IPS-11a (cell line): ENCODE measurements at regions not wholly inside any gene's neighbourhood (a gene's known extent, or its start where the extent isn't known, plus 50 kb on each side); places are given as distances from the start of the nearest gene placed in this dataset.

Experiments
- H3K4me3 ChIP-seq: one replicate; pipeline ENCODE4 v1.5.1; 2013; ENCODE audit warnings: low read depth, low read length, control low read depth

DNA sequence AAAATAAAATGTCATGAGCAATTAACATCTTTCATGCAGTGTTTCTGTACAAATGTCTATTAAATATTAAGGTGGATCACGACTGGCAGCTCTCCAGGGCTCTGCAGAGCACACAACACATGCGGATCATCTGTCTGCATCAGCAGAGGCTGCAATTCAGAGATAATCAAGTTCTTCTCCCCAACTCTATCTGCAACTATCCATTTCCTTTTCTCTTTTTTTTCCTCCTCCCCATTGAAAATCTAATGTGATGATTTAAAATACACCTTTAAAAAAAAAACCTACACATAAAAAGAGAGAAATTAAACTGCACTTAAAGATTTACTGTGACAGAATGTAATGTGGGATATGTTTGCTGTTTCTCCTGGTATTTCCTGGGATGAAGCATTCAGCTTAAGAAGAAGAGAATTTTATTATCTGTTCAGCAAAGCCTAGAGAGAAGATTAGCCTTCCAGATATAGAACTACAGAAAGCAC is 352.6 kb upstream of the CCDC54 start:
- no peak overlapping the region for H3K4me3 ChIP-seq

DNA sequence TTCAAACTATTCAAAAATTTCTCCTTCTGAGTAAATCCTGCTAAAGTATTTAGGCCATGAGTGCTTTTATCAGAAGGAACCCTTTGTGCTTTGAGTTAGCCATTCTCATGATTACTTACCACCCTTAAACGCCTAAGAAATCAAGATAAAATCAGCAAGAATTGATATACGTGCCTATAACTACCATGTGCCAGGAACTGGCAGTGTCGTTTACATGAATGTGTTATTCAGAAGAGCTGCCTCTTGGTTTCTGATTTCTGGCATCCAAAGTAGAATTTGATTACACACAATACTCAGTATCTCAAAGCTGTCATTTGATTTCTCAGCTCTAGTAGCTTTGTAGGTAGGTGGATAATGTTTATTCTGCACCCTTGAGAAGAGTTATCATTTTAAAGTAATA is 351.3 kb upstream of the CCDC54 start:
- H3K4me3 ChIP-seq, result no peak overlapping the region

DNA sequence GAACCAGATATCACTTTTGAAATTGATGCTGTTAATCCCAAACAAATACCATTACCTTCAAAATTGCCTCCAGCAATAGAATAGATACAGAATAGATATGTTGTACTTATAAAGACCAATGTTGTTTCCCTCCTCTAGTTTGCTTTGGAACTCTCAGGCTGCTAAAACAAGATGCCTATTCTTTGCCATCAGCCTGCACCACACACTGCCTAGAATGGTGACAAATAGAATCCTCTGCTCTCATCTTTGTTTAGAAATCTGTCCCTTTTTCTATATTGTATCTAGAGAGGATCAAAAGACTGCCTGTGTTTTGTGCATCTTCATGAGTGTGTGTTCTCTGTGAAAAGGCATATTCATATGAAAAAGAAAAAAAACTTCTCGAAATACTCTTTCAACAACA is 349.2 kb upstream of the CCDC54 start:
- no peak overlapping the region for H3K4me3 ChIP-seq

DNA sequence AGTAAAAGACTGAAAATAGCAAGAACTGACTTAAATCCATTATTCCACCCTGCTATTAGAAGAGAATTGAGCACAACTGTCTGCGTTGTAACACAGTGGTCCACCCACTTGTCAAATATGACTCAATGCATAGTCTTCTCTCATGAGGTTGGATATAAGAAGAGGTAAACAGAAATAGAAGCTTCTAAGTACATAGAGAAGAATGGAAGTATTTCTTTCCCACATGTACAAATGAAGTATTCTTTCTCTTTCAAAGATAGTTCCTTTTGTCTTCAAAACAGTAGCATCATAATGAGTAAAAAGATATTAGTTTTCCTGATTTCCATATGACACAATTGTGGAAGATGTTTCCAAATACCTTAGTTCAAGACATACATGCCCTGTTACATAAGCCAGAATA is 348.6 kb upstream of the CCDC54 start:
- no peak overlapping the region for H3K4me3 ChIP-seq

DNA sequence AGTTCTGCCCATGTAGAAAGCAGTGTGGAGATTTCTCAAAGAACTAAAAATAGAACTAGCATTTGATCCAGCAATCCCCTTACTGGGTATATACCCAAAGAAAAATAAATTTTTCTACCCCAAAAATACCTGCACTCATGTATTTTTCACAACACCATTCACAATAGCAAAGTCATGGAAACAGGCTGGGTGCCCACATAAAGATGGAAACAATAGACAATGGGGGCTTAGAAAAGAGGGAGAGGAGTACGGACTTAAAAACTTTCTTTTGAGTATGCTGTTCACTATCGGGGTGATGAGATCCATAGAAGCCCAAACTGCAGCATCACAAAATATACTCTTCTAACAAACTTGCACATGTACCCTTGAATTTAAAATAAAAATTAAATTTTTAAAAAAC is 345.1 kb upstream of the CCDC54 start:
- H3K4me3 ChIP-seq, result no peak overlapping the region

DNA sequence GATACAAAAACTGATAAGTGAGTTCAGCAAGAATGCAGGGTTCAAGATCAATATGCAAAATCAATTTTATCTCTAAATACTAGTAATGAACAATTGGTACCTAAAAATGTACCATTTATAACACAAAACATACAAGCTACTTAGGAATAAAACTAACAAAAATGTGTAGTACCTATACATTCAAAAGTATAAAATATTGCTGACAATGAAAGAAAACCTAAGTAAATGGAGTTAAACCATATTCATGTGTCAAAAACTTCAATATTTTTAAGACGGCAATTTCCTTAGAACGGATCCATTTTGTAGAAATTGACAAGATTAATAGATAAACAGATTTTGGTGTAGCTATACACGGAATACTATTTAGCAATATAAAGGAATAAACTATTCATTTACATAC is 343.1 kb upstream of the CCDC54 start:
- H3K4me3 ChIP-seq, result no peak overlapping the region

DNA sequence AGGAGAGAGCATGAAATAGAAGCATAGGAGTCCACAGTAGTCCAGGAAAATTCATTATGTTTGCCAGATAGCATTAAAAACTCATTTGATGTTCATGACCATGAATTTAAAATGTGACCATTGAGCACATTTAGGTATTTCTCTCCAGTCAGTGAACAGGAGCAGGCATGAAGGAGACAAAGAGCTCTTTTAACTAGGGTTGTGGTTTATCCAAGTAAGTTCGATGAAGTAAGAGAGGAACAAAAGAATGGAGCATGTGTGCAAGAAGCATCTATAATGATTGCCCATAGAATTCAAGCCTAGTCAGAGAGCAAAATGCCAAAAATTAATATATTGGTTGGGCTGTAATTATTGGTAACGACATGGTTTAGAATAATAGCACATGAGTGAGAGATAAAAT is 342.1 kb upstream of the CCDC54 start:
- no peak overlapping the region for H3K4me3 ChIP-seq

DNA sequence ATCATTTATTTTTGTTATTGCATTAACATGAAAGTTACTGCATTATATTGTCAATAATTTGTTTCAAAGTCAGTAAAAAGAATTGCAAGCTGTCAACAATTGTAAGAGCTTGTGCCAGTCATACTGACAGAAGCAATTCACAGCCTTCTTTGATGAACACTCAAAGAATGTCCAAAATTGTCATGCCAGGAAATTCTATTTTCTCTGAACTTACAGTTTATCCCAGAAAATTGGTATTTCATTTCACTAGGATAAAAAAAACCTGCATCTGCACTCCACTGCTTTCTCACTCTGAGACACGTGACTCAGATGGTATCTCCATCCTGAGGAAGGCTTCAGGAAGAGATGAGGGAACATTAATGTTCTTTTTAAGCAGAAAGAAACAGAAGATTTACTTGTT is 332.6 kb upstream of the CCDC54 start:
- no peak overlapping the region for H3K4me3 ChIP-seq

DNA sequence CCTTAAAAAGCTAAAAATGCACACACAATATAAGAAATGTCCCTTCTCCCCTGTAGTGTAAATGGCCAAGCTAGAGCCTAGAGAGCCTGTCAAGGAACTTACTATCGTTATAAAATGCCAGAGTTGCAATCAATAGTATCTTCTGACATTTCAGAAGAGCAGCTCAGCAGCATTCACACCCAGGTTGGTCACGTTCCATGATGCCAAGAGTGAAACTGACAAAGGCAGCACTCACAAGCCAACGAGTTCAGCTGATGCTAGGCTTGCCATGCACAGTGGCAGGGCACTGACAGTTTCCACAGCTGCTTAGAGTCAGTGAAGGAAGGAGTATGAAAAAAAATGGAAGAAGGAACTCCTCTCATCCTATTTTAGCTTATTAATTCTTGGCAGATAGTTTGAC is 331.4 kb upstream of the CCDC54 start:
- no peak overlapping the region for H3K4me3 ChIP-seq

DNA sequence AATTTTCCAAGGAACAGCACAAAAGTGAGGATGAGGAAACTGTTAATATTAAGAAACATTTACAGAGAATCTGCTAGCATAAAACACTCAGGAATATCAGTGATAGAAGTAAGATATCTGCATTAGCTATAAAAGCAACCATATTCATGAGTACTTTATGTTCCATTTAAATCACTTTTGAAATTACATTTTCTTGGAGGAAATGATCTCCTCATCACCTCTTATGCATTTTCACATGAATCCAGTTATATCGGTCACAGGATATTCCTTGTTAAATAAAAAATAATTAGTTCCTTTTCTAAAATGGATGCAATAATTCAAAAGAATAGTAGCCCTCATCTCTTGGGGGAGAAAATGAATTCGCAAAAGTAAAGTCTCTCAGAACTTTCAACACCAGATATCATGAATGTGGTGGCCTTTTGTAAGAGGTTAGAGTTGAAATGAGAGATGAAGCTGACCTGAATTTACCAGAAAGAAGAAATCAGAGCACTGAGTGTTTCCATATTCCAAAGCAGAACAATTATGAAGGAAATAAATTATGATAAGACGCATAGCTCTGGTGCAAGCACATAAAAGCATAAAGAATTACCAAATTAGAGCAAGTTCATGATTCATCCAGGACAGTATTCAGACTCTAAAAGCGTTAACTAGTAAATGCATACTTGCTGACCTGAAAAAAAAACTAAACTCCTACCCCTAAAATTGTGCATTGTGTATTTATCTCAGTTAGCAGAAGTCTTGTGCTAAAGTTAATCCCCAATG is 321.9 kb upstream of the CCDC54 start:
- H3K4me3 ChIP-seq, result no peak overlapping the region

DNA sequence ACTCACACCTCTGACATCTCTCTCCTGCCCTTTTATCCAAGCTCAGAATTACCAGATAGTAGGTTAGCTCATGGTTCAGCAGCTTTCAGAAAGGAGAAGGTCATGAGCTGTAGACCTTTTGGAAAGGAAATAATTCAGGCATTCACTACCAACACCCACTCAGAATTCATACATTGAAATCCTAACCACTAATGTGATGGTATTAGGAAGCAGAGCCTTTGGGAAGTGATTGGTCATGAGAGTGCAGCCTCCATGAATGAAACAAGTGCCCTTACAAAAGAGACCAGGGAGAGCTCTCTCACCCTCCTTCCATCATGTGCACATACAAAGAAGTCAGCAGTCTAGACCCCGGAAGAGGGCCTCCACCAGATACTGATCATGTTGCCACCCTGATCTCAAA is 315.8 kb upstream of the CCDC54 start:
- no peak overlapping the region for H3K4me3 ChIP-seq

DNA sequence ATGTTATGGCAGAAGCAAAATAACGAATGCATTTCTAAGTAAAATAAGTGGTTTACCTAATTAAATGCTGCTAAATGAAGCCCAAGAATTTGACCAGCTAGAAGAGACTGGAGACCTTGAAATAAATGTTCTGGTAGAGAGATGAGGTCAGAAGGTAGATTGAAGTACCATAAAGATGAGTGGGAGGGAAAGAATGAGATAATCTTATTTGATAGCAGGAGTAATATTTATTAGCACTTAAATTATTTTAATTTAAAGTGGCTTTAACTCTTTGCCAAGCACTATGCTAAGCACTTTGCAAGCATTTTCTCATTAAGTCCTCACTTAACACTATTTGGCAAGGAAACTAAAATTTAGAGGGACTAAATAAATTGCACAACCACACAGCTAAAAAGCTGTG is 314.9 kb upstream of the CCDC54 start:
- H3K4me3 ChIP-seq, result no peak overlapping the region

DNA sequence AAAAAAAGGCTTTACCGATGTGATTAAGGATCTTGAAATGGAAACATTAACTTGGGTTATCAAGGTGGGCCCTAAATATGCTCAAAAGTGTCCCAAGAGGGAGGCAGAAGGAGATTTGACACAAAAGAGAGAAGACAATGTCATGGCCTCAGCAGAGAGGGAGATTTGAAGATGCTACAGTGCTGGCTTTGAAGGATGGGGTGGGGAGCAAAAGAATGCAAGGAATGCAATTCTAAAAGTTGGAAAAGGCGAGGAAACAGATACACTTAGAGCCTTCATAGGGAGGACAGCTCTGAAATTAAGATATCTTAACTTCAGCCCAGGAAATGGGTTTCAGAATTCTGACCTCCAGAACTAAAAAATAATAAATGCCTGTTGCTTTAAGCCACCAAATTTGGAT is 314.5 kb upstream of the CCDC54 start:
- no peak overlapping the region for H3K4me3 ChIP-seq

DNA sequence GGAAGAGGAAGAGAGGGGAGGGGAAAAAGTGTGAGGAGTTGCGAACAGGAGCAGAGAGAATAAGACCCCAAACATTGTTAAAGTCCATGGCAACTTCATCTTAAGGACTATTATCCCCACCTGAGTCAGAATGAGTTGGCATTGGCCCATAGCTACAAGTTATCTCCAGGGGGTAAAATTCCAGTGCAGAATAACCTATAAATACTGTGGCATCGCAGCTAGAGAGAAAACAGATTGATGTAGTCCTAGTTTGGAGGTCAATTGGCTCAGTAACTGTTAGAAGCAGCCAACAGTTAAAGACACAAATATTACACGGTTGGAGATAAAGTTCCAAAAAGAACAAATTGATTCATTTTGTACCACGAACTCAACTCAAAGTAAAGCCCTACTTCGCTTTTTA is 313.9 kb upstream of the CCDC54 start:
- no peak overlapping the region for H3K4me3 ChIP-seq

DNA sequence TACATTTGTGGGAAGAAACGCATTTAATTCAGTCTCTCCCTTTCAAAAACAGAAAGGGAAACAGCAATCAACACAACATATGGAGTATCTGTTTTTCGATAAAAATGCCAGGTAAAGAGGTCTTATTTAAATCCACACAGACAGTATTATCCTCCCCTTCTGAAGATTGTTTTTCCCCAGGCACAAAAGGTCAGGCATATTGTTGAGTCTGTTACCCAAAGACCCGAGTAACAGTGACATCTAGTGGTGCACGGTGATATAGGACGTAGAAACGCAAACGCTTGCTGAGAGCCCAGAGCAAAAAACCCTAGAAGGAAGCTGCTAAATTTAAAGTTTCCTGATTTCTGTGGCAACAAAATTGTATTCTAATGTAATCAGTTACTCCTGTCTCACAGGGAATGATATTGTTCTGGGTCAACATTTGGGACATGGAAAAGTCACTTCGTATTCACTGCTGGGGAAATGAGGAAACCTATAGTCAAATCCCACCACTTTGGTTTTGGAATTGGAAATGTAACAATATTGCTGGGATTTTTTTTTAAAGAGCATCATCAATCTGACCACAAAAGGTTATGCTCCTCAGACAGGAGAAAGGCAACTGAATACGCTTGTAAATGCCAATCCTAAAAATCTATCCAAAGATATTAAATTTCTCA is 312.7 kb upstream of the CCDC54 start:
- H3K4me3 ChIP-seq, result no peak overlapping the region

DNA sequence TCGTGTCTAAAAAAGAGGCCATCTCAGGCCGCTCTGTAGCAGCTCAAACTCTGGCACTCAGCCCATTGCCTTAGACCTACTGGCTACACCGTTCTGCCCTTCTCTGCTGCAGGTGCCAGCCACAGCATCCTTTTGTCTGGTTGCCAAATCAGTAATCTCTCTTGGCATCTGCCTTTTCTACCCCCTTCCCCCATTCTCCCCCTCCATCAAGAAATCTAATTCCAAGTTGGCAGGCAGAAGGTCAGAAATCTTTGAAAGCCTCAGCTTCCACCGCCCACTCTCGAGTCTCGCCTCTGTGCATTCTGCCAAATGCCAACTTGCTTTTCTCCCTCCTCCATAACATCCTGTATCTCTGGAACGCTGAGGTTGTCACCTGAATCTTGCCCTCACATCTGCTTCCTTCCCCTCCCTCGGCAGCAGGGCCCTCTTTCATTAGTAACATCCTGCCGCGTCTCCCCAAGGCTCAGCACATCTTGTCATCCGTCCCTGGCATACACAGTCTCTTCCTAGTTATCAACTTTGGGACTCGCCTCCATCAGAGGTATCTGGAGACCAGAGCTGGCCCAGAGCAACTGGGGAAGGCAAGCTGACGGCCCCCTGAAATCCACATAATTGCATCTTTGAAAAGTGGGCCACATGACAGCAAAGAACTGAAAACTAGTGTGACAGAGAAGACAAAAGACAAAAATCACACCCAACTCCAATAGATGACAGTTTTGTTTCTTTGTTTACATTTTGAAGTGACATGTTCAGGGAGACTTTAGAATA is 312.0 kb upstream of the CCDC54 start:
- H3K4me3 ChIP-seq, result no peak overlapping the region

DNA sequence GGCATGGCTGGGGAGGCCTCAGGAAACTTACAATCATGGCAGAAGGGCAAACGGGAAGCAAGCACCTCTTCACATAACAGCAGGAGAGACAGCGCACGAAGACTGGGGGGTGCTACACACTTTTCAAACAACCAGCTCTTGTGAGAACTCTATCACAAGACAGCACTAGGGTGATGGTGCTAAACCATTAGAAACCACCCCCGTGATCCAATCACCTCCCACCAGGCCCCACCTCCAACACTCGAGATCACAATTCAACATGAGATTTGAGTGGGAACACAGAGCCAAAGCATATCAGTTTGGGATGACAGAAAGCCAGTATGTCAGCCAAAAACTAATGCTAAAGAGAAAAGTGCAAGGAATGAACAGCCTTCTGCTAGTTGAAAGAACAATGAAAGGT is 309.8 kb upstream of the CCDC54 start:
- no peak overlapping the region for H3K4me3 ChIP-seq

DNA sequence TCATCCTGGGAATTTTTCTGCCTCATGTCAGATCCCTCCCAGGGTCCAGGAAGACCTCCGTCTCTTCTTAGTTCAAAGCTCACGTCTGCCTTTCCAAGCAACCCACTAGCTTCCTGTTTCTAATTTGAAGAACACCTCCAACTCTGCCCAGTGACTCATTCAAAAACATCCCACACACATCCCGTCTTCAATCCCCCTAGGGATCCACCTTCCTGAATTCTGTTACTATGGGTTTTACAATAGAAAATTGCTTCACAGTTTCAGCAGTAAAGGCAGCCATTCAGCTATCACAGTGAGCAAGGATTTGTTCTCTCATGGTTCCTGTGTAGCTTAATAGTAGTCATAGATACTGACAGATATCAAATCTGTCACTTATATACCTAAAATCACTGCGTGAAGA is 308.3 kb upstream of the CCDC54 start:
- no peak overlapping the region for H3K4me3 ChIP-seq

DNA sequence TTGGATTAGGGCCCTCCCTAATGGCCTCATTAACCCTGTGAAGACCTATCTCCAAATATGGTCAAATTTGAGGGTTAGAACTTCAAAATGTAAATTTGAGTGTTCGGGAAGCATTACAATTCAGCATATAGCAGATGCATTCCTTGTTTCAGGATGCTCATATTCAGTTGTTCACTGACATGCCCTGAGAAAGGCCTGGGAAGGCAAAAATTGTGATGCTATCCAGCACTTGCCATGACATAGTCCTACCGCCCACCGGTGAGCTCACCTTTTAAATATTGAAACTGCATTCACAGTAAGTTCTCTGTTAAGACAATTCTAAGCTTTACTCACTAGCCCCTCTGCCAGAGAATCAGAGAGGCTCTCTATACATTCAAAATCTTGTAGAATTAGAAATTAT is 300.3 kb upstream of the CCDC54 start:
- no peak overlapping the region for H3K4me3 ChIP-seq

DNA sequence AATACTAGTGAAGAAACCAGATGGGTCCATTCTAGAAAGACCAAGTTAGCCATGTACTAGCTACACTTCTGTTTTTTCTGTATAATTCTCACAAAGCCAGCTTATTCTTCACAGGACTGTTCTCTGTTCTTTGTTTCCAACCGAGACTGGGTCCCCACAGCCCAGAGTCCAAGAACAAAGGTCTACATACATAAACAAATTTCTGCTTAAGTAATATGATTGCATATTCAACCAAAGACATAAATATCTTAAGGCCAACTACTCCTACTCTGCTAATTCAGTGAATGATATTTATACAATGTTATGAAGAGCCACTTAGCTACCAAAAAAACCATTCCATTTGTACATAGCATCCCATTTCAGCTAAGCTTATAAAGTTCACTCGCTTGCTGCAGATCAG is 299.8 kb upstream of the CCDC54 start:
- no peak overlapping the region for H3K4me3 ChIP-seq

DNA sequence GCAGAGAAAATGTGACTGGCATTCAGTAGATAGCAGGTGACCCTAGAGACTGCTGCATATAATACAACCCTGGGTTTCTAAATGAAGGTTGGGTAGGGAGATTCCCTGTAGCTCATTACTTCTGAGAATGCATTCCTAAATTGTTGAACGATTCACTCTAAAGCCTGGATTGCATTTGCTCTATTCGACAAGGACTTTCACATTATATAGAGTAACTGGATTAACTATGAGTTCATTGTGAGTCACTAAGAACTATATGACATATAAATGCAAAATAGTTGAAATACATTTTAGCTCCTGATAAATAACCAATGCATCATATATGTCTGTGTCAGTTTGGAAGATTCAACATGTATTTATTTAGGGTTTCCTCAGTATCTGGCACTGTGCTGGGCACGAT is 294.7 kb upstream of the CCDC54 start:
- H3K4me3 ChIP-seq, result no peak overlapping the region

DNA sequence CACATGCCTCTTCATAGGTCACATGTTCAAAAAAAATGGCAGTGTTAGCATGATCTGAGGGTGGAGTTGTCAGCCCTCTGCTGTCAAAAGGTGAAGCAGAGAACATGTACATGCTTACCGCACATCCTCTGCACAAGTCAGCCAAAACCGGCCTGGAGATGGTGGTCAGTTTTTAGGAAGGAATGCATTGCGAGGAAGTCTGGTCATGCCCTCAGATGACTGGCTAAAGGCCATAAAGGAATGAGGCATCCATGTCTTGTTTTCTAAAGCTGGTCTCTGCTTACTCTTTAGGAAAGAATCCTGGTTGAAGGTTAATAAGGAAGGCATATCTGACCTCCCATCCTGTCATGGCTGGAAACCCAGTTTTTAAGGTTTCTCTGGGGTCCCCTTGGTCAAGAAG is 292.0 kb upstream of the CCDC54 start:
- no peak overlapping the region for H3K4me3 ChIP-seq
